NCI-H2081 (cell line): ENCODE measurements at regions not wholly inside any gene's neighbourhood (a gene's known extent, or its start where the extent isn't known, plus 50 kb on each side); places are given as distances from the start of the nearest gene placed in this dataset.
"Not testable (repeated sequence)": the region's sequence is repeated elsewhere in the genome, so short reads cannot be mapped to it uniquely, and the experiment has no call there.

Experiments
- DNase-seq, 2 experiments: peaks; one replicate each; lab custom pipeline; 2025; lab: John Stamatoyannopoulos, UW

- no peak for DNase-seq
Observed at GRCh38 chr4:64216741-64217140, 192.5 kb downstream of the TECRL start.

- no peak for DNase-seq
Observed at GRCh38 chr4:64205376-64205775, 203.9 kb downstream of the TECRL start.

GRCh38 chr4:64200001-64200555, 209.2 kb downstream of the TECRL start:
- DNase-seq: no peak

GRCh38 chr4:64195582-64195981, 213.7 kb downstream of the TECRL start:
- DNase-seq: no peak

- DNase-seq: no peak
Observed at GRCh38 chr4:64192731-64193412, 216.4 kb downstream of the TECRL start.

- no peak for DNase-seq
Observed at GRCh38 chr4:64174247-64174882, 234.9 kb downstream of the TECRL start.

- DNase-seq: no peak
Observed at GRCh38 chr4:64166365-64166764, 242.9 kb downstream of the TECRL start.

- DNase-seq: peak; percentile 31 to 55
Observed at GRCh38 chr4:64158648-64159326, 250.5 kb downstream of the TECRL start.

GRCh38 chr4:64157397-64157796, 251.9 kb downstream of the TECRL start:
- DNase-seq: no peak

- DNase-seq: no peak
Observed at GRCh38 chr4:64156253-64156652, 253.0 kb downstream of the TECRL start.

GRCh38 chr4:64146030-64146429, 263.2 kb downstream of the TECRL start:
- no peak for DNase-seq

- DNase-seq: peak; percentile 84 to 95
Observed at GRCh38 chr4:64144994-64145393, 264.3 kb downstream of the TECRL start.

GRCh38 chr4:64130907-64131306, 278.3 kb downstream of the TECRL start:
- no peak for DNase-seq

- no peak for DNase-seq
Observed at GRCh38 chr4:64125354-64125753, 283.9 kb downstream of the TECRL start.

- DNase-seq: no peak
Observed at GRCh38 chr4:64121803-64122202, 287.4 kb downstream of the TECRL start.

GRCh38 chr4:64105903-64106302, 303.3 kb downstream of the TECRL start:
- DNase-seq: no peak

- no peak for DNase-seq
Observed at GRCh38 chr4:64095398-64095797, 313.9 kb downstream of the TECRL start.

GRCh38 chr4:64079316-64079715, 329.9 kb downstream of the TECRL start:
- DNase-seq: no peak

- no peak for DNase-seq
Observed at GRCh38 chr4:64068096-64068495, 341.2 kb downstream of the TECRL start.

- no peak for DNase-seq
Observed at GRCh38 chr4:64062991-64063390, 346.3 kb downstream of the TECRL start.

GRCh38 chr4:64037033-64037432, 372.2 kb downstream of the TECRL start:
- not testable (repeated sequence) for DNase-seq

- DNase-seq: no peak
Observed at GRCh38 chr4:64022560-64022959, 386.7 kb downstream of the TECRL start.

- no peak for DNase-seq
Observed at GRCh38 chr4:64016893-64017292, 392.4 kb downstream of the TECRL start.
